Upper lobe of left lung (tissue), 4 donors: ENCODE measurements at regions not wholly inside any gene's neighbourhood (a gene's known extent, or its start where the extent isn't known, plus 50 kb on each side); places are given as distances from the start of the nearest gene placed in this dataset.

Source experiments
- EP300 ChIP-seq, 4 donors: sonication (generic); formaldehyde crosslinking; IDR thresholded peaks; one replicate each; pipeline ENCODE4 v1.5.1; 2017; ENCODE audit warnings: antibody characterized with exemption in 4 of 4, control low read depth in 2 of 4
- POLR2AphosphoS5 ChIP-seq, 2 donors: sonication (generic); formaldehyde crosslinking; IDR thresholded peaks; one replicate each; pipeline ENCODE4 v1.5.1; 2017; ENCODE audit warnings: antibody characterized with exemption in 2 of 2
- TF ChIP-seq, protein P1 (sequence below), 6 experiments: fragments of 450-650 bp in 4 of 6; fragments of 200-600 bp in 2 of 6; sonication (generic) in 2 of 6; IDR thresholded peaks; one replicate each; pipeline ENCODE4 v1.5.1; 2016 to 2019; ENCODE audit warnings: antibody characterized with exemption in 6 of 6

GRCh38 chr3:176005564-176005963 lies 1146.4 kb downstream of the NAALADL2 start:
- TF ChIP-seq POLR2AphosphoS5 (IDR thresholded peaks at IDR 0.05) (no peak), EP300 (IDR thresholded peaks at IDR 0.05) (no peak)
- TF ChIP-seq, protein P1, sequence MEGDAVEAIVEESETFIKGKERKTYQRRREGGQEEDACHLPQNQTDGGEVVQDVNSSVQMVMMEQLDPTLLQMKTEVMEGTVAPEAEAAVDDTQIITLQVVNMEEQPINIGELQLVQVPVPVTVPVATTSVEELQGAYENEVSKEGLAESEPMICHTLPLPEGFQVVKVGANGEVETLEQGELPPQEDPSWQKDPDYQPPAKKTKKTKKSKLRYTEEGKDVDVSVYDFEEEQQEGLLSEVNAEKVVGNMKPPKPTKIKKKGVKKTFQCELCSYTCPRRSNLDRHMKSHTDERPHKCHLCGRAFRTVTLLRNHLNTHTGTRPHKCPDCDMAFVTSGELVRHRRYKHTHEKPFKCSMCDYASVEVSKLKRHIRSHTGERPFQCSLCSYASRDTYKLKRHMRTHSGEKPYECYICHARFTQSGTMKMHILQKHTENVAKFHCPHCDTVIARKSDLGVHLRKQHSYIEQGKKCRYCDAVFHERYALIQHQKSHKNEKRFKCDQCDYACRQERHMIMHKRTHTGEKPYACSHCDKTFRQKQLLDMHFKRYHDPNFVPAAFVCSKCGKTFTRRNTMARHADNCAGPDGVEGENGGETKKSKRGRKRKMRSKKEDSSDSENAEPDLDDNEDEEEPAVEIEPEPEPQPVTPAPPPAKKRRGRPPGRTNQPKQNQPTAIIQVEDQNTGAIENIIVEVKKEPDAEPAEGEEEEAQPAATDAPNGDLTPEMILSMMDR (IDR thresholded peaks at IDR 0.05), result no peak
